ENCODE measurements at regions not wholly inside any gene's neighbourhood (a gene's known extent, or its start where the extent isn't known, plus 50 kb on each side); places are given as distances from the start of the nearest gene placed in this dataset.
"Not testable (repeated sequence)": the region's sequence is repeated elsewhere in the genome, so short reads cannot be mapped to it uniquely, and the experiment has no call there.

DNA sequence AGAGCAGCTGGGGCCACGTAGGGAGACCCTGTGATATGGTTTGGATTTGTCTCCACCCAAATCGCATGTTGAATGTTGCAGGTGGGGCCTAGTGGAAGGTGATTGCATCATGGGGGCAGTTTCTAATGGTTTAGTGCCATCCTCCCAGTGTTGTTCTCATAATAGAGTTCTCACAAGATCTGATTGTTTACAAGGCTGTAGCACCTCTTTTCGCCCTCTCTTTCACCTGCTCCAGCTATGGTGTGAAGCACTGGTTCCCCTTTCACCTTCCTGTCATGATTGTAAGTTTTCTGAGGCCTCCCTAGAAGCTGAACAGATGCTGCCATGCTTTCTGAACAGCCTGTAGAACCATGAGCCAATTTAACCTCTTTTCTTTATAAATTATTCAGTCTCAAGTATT is 198.9 kb upstream of the CBLB start:
- no peak for TF ChIP-seq CTCF (IDR thresholded peaks at IDR 0.05; ENCODE audit: poor library complexity, severe bottlenecking)
- Histone ChIP-seq H3K27me3 (ENCODE audit: insufficient read depth, poor library complexity, severe bottlenecking) (no peaks in the 10 kb centered on the region), H3K9me3 (ENCODE audit: severe bottlenecking) (no peaks in the 10 kb centered on the region), H3K27ac (ENCODE audit: poor library complexity, severe bottlenecking) (no peak overlapping the region), H3K4me1 (ENCODE audit: insufficient read depth, poor library complexity, severe bottlenecking) (no peaks in the 10 kb centered on the region), H3K4me3 (ENCODE audit: severe bottlenecking) (no peak overlapping the region), H3K36me3 (ENCODE audit: low read depth) (no peaks in the 10 kb centered on the region)
- no peak for ATAC-seq (ENCODE audit: low read depth)
- no peak for DNase-seq (ENCODE audit: low spot score)

GRCh38 chr3:106068381-106068780 is 199.6 kb upstream of the CBLB start:
- Histone ChIP-seq H3K9me3 (ENCODE audit: severe bottlenecking) (no peaks in the 10 kb centered on the region), H3K4me3 (ENCODE audit: severe bottlenecking) (no peak overlapping the region), H3K4me1 (ENCODE audit: insufficient read depth, poor library complexity, severe bottlenecking) (no peaks in the 10 kb centered on the region), H3K36me3 (ENCODE audit: low read depth) (no peaks in the 10 kb centered on the region), H3K27me3 (ENCODE audit: insufficient read depth, poor library complexity, severe bottlenecking) (no peaks in the 10 kb centered on the region), H3K27ac (ENCODE audit: poor library complexity, severe bottlenecking) (no peak overlapping the region)
- ATAC-seq (ENCODE audit: low read depth): no peak
- DNase-seq (ENCODE audit: low spot score): no peak
- no peak for TF ChIP-seq CTCF (IDR thresholded peaks at IDR 0.05; ENCODE audit: poor library complexity, severe bottlenecking)

GRCh38 chr3:106068795-106069194 is 200.0 kb upstream of the CBLB start:
- H3K27me3 ChIP-seq (ENCODE audit: insufficient read depth, poor library complexity, severe bottlenecking): no peaks in the 10 kb centered on the region
- no peak overlapping the region for H3K27ac ChIP-seq (ENCODE audit: poor library complexity, severe bottlenecking)
- H3K9me3 ChIP-seq (ENCODE audit: severe bottlenecking): no peaks in the 10 kb centered on the region
- H3K4me3 ChIP-seq (ENCODE audit: severe bottlenecking): no peak overlapping the region
- DNase-seq (ENCODE audit: low spot score) (no peak), ATAC-seq (ENCODE audit: low read depth) (no peak)
- no peaks in the 10 kb centered on the region for H3K36me3 ChIP-seq (ENCODE audit: low read depth)
- no peak for TF ChIP-seq CTCF (IDR thresholded peaks at IDR 0.05; ENCODE audit: poor library complexity, severe bottlenecking)
- H3K4me1 ChIP-seq (ENCODE audit: insufficient read depth, poor library complexity, severe bottlenecking): no peaks in the 10 kb centered on the region

GRCh38 chr3:106070187-106070586 is 201.4 kb upstream of the CBLB start:
- no peak for TF ChIP-seq CTCF (IDR thresholded peaks at IDR 0.05; ENCODE audit: poor library complexity, severe bottlenecking)
- no peak for DNase-seq (ENCODE audit: low spot score)
- H3K9me3 ChIP-seq (ENCODE audit: severe bottlenecking): no peaks in the 10 kb centered on the region
- no peaks in the 10 kb centered on the region for H3K27me3 ChIP-seq (ENCODE audit: insufficient read depth, poor library complexity, severe bottlenecking)
- no peak overlapping the region for H3K4me3 ChIP-seq (ENCODE audit: severe bottlenecking)
- H3K36me3 ChIP-seq (ENCODE audit: low read depth): no peaks in the 10 kb centered on the region
- no peaks in the 10 kb centered on the region for H3K4me1 ChIP-seq (ENCODE audit: insufficient read depth, poor library complexity, severe bottlenecking)
- ATAC-seq (ENCODE audit: low read depth): no peak
- no peak overlapping the region for H3K27ac ChIP-seq (ENCODE audit: poor library complexity, severe bottlenecking)

- DNase-seq (ENCODE audit: low spot score) (no peak), ATAC-seq (ENCODE audit: low read depth) (no peak)
- Histone ChIP-seq H3K27ac (ENCODE audit: poor library complexity, severe bottlenecking) (no peak overlapping the region), H3K4me3 (ENCODE audit: severe bottlenecking) (no peak overlapping the region), H3K9me3 (ENCODE audit: severe bottlenecking) (no peaks in the 10 kb centered on the region), H3K27me3 (ENCODE audit: insufficient read depth, poor library complexity, severe bottlenecking) (no peaks in the 10 kb centered on the region), H3K4me1 (ENCODE audit: insufficient read depth, poor library complexity, severe bottlenecking) (no peaks in the 10 kb centered on the region), H3K36me3 (ENCODE audit: low read depth) (no peaks in the 10 kb centered on the region)
- TF ChIP-seq CTCF (IDR thresholded peaks at IDR 0.05; ENCODE audit: poor library complexity, severe bottlenecking): no peak
Observed at GRCh38 chr3:106071306-106071705, 202.5 kb upstream of the CBLB start.

- ATAC-seq (ENCODE audit: low read depth); DNase-seq (ENCODE audit: low spot score): not testable (repeated sequence)
Observed at GRCh38 chr3:106072596-106072995, 203.8 kb upstream of the CBLB start.

GRCh38 chr3:106073806-106074205 is 205.0 kb upstream of the CBLB start:
- not testable (repeated sequence) for H3K4me3 ChIP-seq (ENCODE audit: severe bottlenecking); H3K36me3 ChIP-seq (ENCODE audit: low read depth); H3K27me3 ChIP-seq (ENCODE audit: insufficient read depth, poor library complexity, severe bottlenecking); H3K9me3 ChIP-seq (ENCODE audit: severe bottlenecking); DNase-seq (ENCODE audit: low spot score); H3K4me1 ChIP-seq (ENCODE audit: insufficient read depth, poor library complexity, severe bottlenecking); ATAC-seq (ENCODE audit: low read depth); H3K27ac ChIP-seq (ENCODE audit: poor library complexity, severe bottlenecking)

More at GRCh38 chr3:106072596-106072995, 203.8 kb upstream of the CBLB start:
- H3K9me3 ChIP-seq (ENCODE audit: severe bottlenecking); H3K27me3 ChIP-seq (ENCODE audit: insufficient read depth, poor library complexity, severe bottlenecking); H3K4me3 ChIP-seq (ENCODE audit: severe bottlenecking); H3K36me3 ChIP-seq (ENCODE audit: low read depth); H3K27ac ChIP-seq (ENCODE audit: poor library complexity, severe bottlenecking); H3K4me1 ChIP-seq (ENCODE audit: insufficient read depth, poor library complexity, severe bottlenecking): not testable (repeated sequence)

GRCh38 chr3:106075731-106076130 is 206.9 kb upstream of the CBLB start:
- ATAC-seq (ENCODE audit: low read depth); H3K27ac ChIP-seq (ENCODE audit: poor library complexity, severe bottlenecking); H3K9me3 ChIP-seq (ENCODE audit: severe bottlenecking); H3K4me3 ChIP-seq (ENCODE audit: severe bottlenecking); H3K27me3 ChIP-seq (ENCODE audit: insufficient read depth, poor library complexity, severe bottlenecking); H3K4me1 ChIP-seq (ENCODE audit: insufficient read depth, poor library complexity, severe bottlenecking); DNase-seq (ENCODE audit: low spot score); H3K36me3 ChIP-seq (ENCODE audit: low read depth): not testable (repeated sequence)
